Muscle layer of colon (tissue), 2 donors: ENCODE measurements at regions not wholly inside any gene's neighbourhood (a gene's known extent, or its start where the extent isn't known, plus 50 kb on each side); places are given as distances from the start of the nearest gene placed in this dataset.

Experiments used
- H3K27ac ChIP-seq: one replicate; pipeline ENCODE4 v1.7.0; 2013; ENCODE audit warnings: low read depth, mild to moderate bottlenecking, low read length, moderate library complexity
- H3K27me3 ChIP-seq, 2 donors: one replicate each; pipeline ENCODE4 v1.7.0; 2013; ENCODE audit warnings: low read length in 2 of 2, mild to moderate bottlenecking in 2 of 2; ENCODE audit not compliant: insufficient read depth in 2 of 2, control insufficient read depth in 1 of 2
- H3K36me3 ChIP-seq: one replicate; pipeline ENCODE4 v1.7.0; 2013; ENCODE audit warnings: mild to moderate bottlenecking, low read length; ENCODE audit not compliant: insufficient read depth
- H3K4me1 ChIP-seq: one replicate; pipeline ENCODE4 v1.7.0; 2013; ENCODE audit warnings: mild to moderate bottlenecking, low read length; ENCODE audit not compliant: insufficient read depth
- H3K4me3 ChIP-seq, 2 donors: one replicate each; pipeline ENCODE4 v1.7.0; 2013; ENCODE audit warnings: low read length in 2 of 2, low read depth in 1 of 2, mild to moderate bottlenecking in 1 of 2, moderate library complexity in 1 of 2
- H3K9ac ChIP-seq: one replicate; pipeline ENCODE4 v1.7.0; 2013; ENCODE audit warnings: low read length
- H3K9me3 ChIP-seq: one replicate; pipeline ENCODE4 v1.7.0; 2013; ENCODE audit warnings: mild to moderate bottlenecking, low read length
- donor health status: abdominal sarcoma.
- donor health status: Adenocarcinoma of cecum.

DNA sequence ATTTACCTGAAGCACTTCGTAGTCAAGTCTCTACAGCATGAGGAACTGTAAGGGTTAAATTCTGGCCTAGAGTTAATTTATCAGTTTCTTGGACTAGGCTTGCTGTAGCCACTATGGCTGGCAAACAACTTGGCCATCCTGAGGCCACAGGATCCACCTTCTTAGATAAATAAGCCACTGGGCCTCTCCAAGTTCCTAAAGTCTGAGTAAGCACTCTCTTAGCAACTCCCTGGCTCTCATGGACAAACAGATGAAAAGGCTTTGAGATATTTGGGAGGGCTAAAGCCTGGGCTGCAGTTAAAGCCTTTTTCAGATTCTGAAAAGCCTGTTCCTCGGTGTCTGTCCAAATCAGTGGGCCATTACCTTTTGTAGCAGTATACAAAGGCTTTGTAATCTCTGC is 675.0 kb downstream of the TMEM121 start:
- Histone ChIP-seq H3K9ac (no peak overlapping the region), H3K27ac (no peak overlapping the region), H3K4me1 (no peaks in the 10 kb centered on the region), H3K9me3 (no peaks in the 10 kb centered on the region), H3K36me3 (no peaks in the 10 kb centered on the region), H3K4me3 (peak overlapping the region in 1 of 2 donors; percentile 6), H3K27me3 (no peaks in the 10 kb centered on the region)

DNA sequence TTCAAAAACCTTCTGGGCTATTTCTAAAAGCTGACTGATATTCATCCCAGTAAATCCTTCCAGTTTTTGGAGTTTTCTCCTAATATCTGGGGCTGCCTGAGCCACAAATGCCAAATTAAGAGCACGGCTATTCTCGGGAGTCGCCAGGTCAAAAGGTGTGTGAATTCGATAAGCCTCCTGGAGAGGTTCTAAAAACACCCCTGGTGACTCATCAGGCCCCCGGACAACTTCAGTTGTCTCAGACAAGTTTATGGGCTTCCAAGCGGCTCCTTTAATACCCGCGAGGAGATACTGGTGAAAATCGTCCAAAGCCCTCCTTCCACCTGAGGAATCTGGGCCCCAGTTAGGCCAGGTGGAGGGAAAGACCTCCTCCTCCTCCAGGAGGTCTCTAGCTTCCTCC is 677.1 kb downstream of the TMEM121 start:
- no peaks in the 10 kb centered on the region for H3K36me3 ChIP-seq
- H3K9ac ChIP-seq, result no peak overlapping the region
- no peaks in the 10 kb centered on the region for H3K27me3 ChIP-seq
- no peak overlapping the region for H3K4me3 ChIP-seq
- no peaks in the 10 kb centered on the region for H3K4me1 ChIP-seq
- no peak overlapping the region for H3K27ac ChIP-seq
- H3K9me3 ChIP-seq, result no peaks in the 10 kb centered on the region

DNA sequence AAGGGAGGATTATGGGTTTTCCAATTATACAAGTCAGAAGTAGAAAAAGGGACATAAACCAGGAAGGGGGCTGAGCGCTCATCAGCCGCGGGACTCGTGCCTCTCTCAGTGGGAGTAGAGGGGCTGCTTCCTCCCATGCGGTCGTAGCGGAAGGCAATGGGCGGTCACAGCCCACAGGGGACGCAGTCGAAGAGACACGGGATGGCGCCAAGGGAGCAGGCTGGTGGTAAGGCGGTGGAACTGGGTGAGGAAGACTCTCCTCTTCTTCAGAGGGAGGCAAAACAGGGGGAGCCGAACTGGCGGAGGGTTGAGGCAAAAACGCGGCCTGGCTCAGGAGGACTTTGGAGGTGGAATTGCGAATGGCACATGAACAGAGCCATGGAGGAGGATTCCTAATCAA is 677.7 kb downstream of the TMEM121 start:
- no peak overlapping the region for H3K27ac ChIP-seq
- H3K9ac ChIP-seq, result no peak overlapping the region
- H3K27me3 ChIP-seq, result no peaks in the 10 kb centered on the region
- no peaks in the 10 kb centered on the region for H3K4me1 ChIP-seq
- H3K36me3 ChIP-seq, result no peaks in the 10 kb centered on the region
- no peak overlapping the region for H3K4me3 ChIP-seq
- no peaks in the 10 kb centered on the region for H3K9me3 ChIP-seq

DNA sequence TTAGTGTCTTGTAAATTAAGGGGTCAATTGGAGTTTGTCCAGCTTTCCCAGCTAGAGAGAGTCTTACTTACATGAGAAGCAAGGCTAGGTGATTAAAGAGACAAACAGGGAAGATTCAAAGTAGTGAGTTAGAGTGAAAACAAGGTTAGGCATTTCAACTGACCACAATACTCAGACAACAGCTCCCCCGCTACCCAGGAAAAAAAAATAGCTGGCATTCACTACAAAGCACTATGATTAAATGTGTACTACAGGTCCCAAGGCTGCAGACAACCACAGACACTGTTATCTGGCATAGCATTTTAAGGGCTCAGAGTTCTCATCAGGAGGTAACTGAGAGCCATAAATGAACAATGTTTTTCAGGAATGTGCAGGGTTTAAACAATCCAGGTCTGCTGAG is 680.9 kb downstream of the TMEM121 start:
- H3K27me3 ChIP-seq, result no peaks in the 10 kb centered on the region
- H3K4me3 ChIP-seq, result no peak overlapping the region
- no peaks in the 10 kb centered on the region for H3K4me1 ChIP-seq
- no peaks in the 10 kb centered on the region for H3K36me3 ChIP-seq
- H3K27ac ChIP-seq, result no peak overlapping the region
- H3K9ac ChIP-seq, result no peak overlapping the region
- H3K9me3 ChIP-seq, result no peaks in the 10 kb centered on the region

DNA sequence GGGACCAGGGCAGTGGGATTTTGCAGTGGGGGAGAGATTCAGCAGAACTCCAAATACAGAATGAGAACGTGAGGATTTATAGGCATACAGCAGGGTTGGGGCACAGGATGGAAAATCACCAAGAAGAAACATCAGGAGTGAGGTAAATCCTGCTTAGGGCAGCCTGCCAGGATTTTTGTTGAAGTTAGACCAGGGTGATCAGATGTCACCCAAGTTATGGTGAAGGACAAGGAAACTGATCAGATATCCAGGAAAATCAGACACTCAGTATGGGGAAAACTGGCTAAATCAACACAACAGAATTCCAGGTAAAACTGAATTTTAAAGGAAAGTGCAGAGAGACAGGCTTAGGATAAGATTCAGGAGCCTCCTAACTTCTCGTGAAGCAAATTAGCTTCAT is 682.4 kb downstream of the TMEM121 start:
- Histone ChIP-seq H3K9ac (no peak overlapping the region), H3K27ac (no peak overlapping the region), H3K4me3 (no peak overlapping the region), H3K27me3 (no peaks in the 10 kb centered on the region), H3K9me3 (no peaks in the 10 kb centered on the region), H3K36me3 (no peaks in the 10 kb centered on the region), H3K4me1 (no peaks in the 10 kb centered on the region)

DNA sequence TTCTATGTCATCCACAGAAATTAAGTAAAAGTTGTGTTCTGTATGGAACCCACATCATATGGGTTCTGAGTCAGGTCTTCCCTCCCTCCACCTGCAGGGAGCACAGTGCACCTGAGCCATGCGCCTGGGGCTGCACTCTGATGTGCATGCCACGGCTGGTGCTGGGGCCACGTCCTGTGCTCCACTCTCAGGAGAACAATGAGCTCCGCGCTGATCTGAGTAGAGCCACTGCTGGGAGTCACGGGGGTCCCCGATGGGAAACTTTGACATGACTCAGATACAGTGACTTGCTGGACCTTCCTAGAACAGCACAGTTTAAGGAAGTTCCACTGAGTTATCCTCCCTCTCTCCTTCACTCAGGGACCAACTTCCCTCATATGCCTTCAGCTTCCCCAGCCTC is 683.4 kb downstream of the TMEM121 start:
- Histone ChIP-seq H3K4me1 (no peaks in the 10 kb centered on the region), H3K27ac (no peak overlapping the region), H3K36me3 (no peaks in the 10 kb centered on the region), H3K27me3 (no peaks in the 10 kb centered on the region), H3K9me3 (no peaks in the 10 kb centered on the region), H3K4me3 (no peak overlapping the region), H3K9ac (no peak overlapping the region)

DNA sequence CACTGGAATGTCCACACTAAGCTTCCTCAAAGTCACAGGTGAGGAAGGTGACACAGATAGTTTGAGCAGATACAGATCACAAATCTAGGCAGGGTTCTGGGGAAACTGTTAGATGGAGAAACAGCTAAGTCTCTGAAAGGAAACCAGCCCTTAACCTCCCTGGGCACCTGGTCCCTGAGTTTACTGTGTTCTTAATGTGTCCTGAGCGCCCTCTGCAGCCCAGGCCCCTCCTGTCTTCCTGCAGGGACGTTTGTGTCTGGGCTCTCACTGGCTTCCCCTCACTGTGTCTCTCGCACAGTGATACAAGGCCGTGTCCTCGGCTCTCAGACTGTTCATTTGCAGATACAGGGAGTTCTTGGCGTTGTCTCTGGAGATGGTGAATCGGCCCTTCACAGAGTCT is 684.3 kb downstream of the TMEM121 start:
- Histone ChIP-seq H3K9me3 (no peaks in the 10 kb centered on the region), H3K4me1 (no peaks in the 10 kb centered on the region), H3K36me3 (no peaks in the 10 kb centered on the region), H3K9ac (no peak overlapping the region), H3K4me3 (no peak overlapping the region), H3K27me3 (no peaks in the 10 kb centered on the region), H3K27ac (no peak overlapping the region)

DNA sequence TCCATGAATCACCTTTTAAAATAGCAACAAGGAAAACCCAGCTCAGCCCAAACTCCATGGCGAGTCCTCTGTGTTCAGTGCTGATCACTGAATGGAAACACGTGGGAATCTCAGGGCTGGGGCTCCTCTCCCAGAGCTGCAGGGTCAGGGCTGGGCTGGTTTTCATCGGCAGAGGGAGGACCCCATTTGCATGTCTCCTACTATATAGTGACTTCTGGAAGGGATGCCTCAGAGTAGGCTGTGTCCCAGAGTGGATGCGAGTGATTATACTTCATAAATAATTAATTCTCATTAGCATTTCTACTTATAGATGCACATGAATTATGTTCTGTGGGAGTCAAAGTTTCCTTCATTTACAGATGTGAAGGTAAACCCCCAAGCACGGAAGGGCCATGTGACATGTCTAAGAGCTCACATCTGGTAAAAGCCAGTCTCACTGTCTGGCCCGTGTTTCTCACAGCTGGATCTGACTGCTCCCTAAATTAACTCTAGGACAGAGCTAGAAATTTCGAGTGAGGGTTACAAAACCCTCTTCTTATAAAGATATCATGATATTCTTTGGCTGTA is 685.0 kb downstream of the TMEM121 start:
- no peak overlapping the region for H3K9ac ChIP-seq
- H3K4me3 ChIP-seq, result no peak overlapping the region
- H3K36me3 ChIP-seq, result no peaks in the 10 kb centered on the region
- H3K4me1 ChIP-seq, result no peaks in the 10 kb centered on the region
- no peaks in the 10 kb centered on the region for H3K9me3 ChIP-seq
- no peak overlapping the region for H3K27ac ChIP-seq
- H3K27me3 ChIP-seq, result no peaks in the 10 kb centered on the region

DNA sequence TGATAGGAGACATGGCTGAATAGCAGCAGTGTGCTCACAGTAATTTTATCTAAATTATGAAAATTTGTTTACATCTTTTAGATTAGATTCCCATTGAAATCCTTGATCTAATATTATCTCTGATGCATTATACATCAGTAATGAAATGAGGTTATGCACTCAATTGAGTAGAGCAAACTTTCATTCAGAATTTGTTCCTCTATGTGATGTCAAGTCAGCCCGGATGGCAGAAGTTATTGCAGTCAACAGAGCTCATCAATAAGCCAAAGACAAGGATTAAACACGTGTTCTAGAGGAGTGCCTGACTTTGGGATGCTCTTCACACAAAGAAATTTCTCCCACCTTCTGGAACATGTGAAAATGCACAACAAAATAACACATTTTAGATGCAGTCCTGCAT is 688.8 kb downstream of the TMEM121 start:
- Histone ChIP-seq H3K9me3 (no peaks in the 10 kb centered on the region), H3K4me1 (no peaks in the 10 kb centered on the region), H3K27ac (no peak overlapping the region), H3K27me3 (no peaks in the 10 kb centered on the region), H3K9ac (no peak overlapping the region), H3K4me3 (no peak overlapping the region), H3K36me3 (no peaks in the 10 kb centered on the region)

DNA sequence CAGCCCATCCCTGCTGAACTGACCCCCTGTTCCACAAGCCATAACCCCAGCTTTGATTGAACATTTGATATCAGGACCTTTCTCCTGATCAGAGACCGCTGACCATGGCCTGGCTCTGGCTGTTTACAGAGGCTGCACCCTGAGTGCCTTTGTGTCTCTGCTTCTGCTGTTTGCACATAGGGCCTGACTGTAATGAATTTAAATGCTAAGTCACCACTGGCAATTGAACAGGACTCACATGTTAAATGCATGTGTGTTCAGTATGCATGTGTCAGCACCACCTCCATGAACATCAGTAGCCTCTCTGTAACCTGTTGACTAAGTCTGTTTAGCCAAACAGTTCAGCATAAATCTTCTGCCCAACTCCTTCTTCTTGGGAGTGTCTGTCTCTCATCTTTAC is 690.3 kb downstream of the TMEM121 start:
- Histone ChIP-seq H3K9ac (no peak overlapping the region), H3K4me1 (no peaks in the 10 kb centered on the region), H3K27ac (no peak overlapping the region), H3K27me3 (no peaks in the 10 kb centered on the region), H3K4me3 (no peak overlapping the region), H3K36me3 (no peaks in the 10 kb centered on the region), H3K9me3 (no peaks in the 10 kb centered on the region)

DNA sequence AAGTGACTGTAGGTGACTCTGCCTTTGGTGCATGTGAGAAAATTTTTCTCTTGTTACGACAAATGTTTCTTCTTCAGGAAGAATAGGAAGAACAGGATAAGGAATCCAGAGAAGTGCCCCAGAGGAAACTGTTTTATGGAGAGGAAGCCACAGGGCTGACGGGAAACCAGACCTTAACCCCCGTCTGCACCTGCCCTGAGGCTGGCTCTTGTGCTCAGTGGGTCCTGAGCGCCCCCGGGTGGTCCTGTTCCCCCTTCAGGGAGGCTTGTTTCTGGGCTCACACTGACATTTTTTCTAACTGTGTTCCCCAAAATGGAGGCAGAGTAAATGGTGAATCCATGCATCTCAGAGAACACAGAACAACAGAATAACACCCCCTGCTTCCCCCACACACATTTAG is 691.8 kb downstream of the TMEM121 start:
- Histone ChIP-seq H3K27ac (no peak overlapping the region), H3K4me1 (no peaks in the 10 kb centered on the region), H3K9me3 (no peaks in the 10 kb centered on the region), H3K4me3 (no peak overlapping the region), H3K9ac (no peak overlapping the region), H3K36me3 (no peaks in the 10 kb centered on the region), H3K27me3 (no peaks in the 10 kb centered on the region)

DNA sequence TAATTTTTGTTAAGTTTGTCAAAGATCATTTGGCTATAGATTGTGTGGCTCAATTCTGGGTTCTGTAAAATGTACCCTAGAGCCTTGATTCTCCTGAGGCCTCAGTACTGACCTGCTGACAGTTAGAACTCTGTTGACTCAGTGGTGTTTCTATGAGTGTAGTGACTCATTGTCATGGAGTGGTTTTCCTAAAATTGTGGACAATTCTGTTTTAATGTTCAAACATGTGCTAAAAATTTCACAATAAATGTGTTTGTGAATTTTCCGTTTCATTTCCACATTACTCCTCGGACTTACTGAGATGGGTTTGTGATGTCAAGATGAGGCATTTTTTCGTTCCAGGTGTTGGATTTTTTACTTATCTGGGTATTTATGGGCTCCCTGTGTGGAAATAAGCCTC is 695.9 kb downstream of the TMEM121 start:
- Histone ChIP-seq H3K27me3 (no peaks in the 10 kb centered on the region), H3K27ac (no peak overlapping the region), H3K4me3 (no peak overlapping the region), H3K9me3 (no peaks in the 10 kb centered on the region), H3K36me3 (no peaks in the 10 kb centered on the region), H3K4me1 (no peaks in the 10 kb centered on the region), H3K9ac (no peak overlapping the region)
